SK-N-DZ (cell line): ENCODE measurements at regions not wholly inside any gene's neighbourhood (a gene's known extent, or its start where the extent isn't known, plus 50 kb on each side); places are given as distances from the start of the nearest gene placed in this dataset.

ENCODE experiments used
- DNase-seq: peaks from one replicate; pipeline ENCODE4 v3.0.0-alpha.2; 2015; ENCODE audit warnings: low spot score

GRCh38 chr6:138607478-138608433 lies 108.5 kb upstream of the NHSL1 start:
- DNase-seq: no peak

GRCh38 chr6:138608896-138609295 lies 109.6 kb upstream of the NHSL1 start:
- DNase-seq: no peak

- DNase-seq: no peak
Observed at GRCh38 chr6:138609801-138610430, 110.6 kb upstream of the NHSL1 start.

GRCh38 chr6:138610816-138611215 lies 111.5 kb upstream of the NHSL1 start:
- no peak for DNase-seq

GRCh38 chr6:138614151-138614550 lies 114.9 kb upstream of the NHSL1 start:
- DNase-seq: no peak

GRCh38 chr6:138618168-138618567 lies 118.9 kb upstream of the NHSL1 start:
- DNase-seq: no peak

- no peak for DNase-seq
Observed at GRCh38 chr6:138620630-138621029, 121.3 kb upstream of the NHSL1 start.

- no peak for DNase-seq
Observed at GRCh38 chr6:138622967-138623366, 123.7 kb upstream of the NHSL1 start.

- DNase-seq: no peak
Observed at GRCh38 chr6:138631566-138631965, 132.3 kb upstream of the NHSL1 start.

- DNase-seq: no peak
Observed at GRCh38 chr6:138637822-138638221, 135.7 kb upstream of the CCDC28A start.

GRCh38 chr6:138638604-138639003 lies 135.0 kb upstream of the CCDC28A start:
- no peak for DNase-seq

- DNase-seq: no peak
Observed at GRCh38 chr6:138640028-138640427, 133.5 kb upstream of the CCDC28A start.

GRCh38 chr6:138643210-138643609 lies 130.4 kb upstream of the CCDC28A start:
- DNase-seq: no peak

- no peak for DNase-seq
Observed at GRCh38 chr6:138645976-138646640, 127.5 kb upstream of the CCDC28A start.

- no peak for DNase-seq
Observed at GRCh38 chr6:138647006-138647405, 126.6 kb upstream of the CCDC28A start.

- DNase-seq: no peak
Observed at GRCh38 chr6:138648127-138648526, 125.4 kb upstream of the CCDC28A start.

GRCh38 chr6:138651491-138651890 lies 122.1 kb upstream of the CCDC28A start:
- no peak for DNase-seq

GRCh38 chr6:138652824-138653223 lies 120.7 kb upstream of the CCDC28A start:
- no peak for DNase-seq

GRCh38 chr6:138653435-138653834 lies 120.1 kb upstream of the CCDC28A start:
- DNase-seq: no peak

GRCh38 chr6:138654715-138655634 lies 118.6 kb upstream of the CCDC28A start:
- no peak for DNase-seq

- no peak for DNase-seq
Observed at GRCh38 chr6:138655828-138656227, 117.7 kb upstream of the CCDC28A start.
